ENCODE measurements at regions not wholly inside any gene's neighbourhood (a gene's known extent, or its start where the extent isn't known, plus 50 kb on each side); places are given as distances from the start of the nearest gene placed in this dataset.

- H3K36me3 ChIP-seq (ENCODE audit: control insufficient read depth, insufficient read depth, low read length), result no peaks in the 10 kb centered on the region
- 0% methylated on average over 2 of the region's 2 CpGs for WGBS (ENCODE audit: insufficient coverage, low coverage, missing lambda C conversion rate)
- no peaks in the 10 kb centered on the region for H3K79me2 ChIP-seq (ENCODE audit: control insufficient read depth, insufficient read depth, low read length)
- no peak overlapping the region for H3K9ac ChIP-seq (ENCODE audit: insufficient read depth in 1 of 2, low read depth in 2 of 2, low read length in 2 of 2)
- no peaks in the 10 kb centered on the region for H3K27me3 ChIP-seq (ENCODE audit: control insufficient read depth in 2 of 2, insufficient read depth in 2 of 2, low read length in 2 of 2)
- intact Hi-C loops (cut with micrococcal nuclease), result no loop called here
- no peaks in the 10 kb centered on the region for H3K9me1 ChIP-seq (ENCODE audit: control insufficient read depth, insufficient read depth, low read length)
- no peak overlapping the region for H3K27ac ChIP-seq (ENCODE audit: extremely low read depth, low read depth, low read length)
- H3K4me1 ChIP-seq (replicated peaks in 1 of 2; ENCODE audit: control insufficient read depth in 2 of 2, insufficient read depth in 2 of 2, low read length in 2 of 2), result no peaks in the 10 kb centered on the region
- ChIA-PET CTCF (ENCODE audit: low intra/inter-chr PET ratio) (no interaction called here), POLR2A (no interaction called here)
- no TSS peak for BruUV-seq (replicated peaks)
- DNase-seq (ENCODE audit: extremely low read depth in 1 of 4, low spot score in 3 of 4), result no peak
- H3K4me2 ChIP-seq (ENCODE audit: insufficient read depth, low read length), result no peak overlapping the region
- in situ Hi-C loops (cut with MboI), result no loop called here
- no peaks in the 10 kb centered on the region for H4K20me1 ChIP-seq (replicated peaks; ENCODE audit: control insufficient read depth, insufficient read depth, low read length)
- no peak overlapping the region for H2AFZ ChIP-seq (ENCODE audit: low read depth, low read length)
- no peaks in the 10 kb centered on the region for H3K9me3 ChIP-seq (replicated peaks; ENCODE audit: control insufficient read depth, insufficient read depth, low read depth, low read length)
- ATAC-seq, result no peak
- FAIRE-seq, result no peak
- no peak overlapping the region for H3K4me3 ChIP-seq
- TF ChIP-seq MEF2D (tag; conservative IDR thresholded peaks at IDR 0.05; ENCODE audit: low read depth) (no peak), E2F4 (CRISPR knock-in tag; IDR thresholded peaks at IDR 0.05; ENCODE audit: low read depth) (no peak), ETS2 (tag; IDR thresholded peaks at IDR 0.05; ENCODE audit: borderline replicate concordance, poor library complexity, severe bottlenecking) (no peak), MBD1 (CRISPR knock-in tag; IDR thresholded peaks at IDR 0.05) (no peak), KLF13 (tag; IDR thresholded peaks at IDR 0.05; ENCODE audit: borderline replicate concordance, low read depth) (no peak), ATF4 (CRISPR knock-in tag; IDR thresholded peaks at IDR 0.05) (no peak), SAFB (IDR thresholded peaks at IDR 0.05; ENCODE audit: borderline replicate concordance, low read depth, low read length) (no peak), HNRNPLL (IDR thresholded peaks at IDR 0.05; ENCODE audit: low read depth, low read length, poor library complexity, severe bottlenecking) (no peak), BCOR (IDR thresholded peaks at IDR 0.05) (no peak), ZNF384 (IDR thresholded peaks at IDR 0.05; ENCODE audit: low read depth, low read length) (no peak), BRCA1 (IDR thresholded peaks at IDR 0.05) (no peak), BRCA1 (CRISPR knock-in tag; IDR thresholded peaks at IDR 0.05) (no peak)
- TF ChIP-seq, protein P1, sequence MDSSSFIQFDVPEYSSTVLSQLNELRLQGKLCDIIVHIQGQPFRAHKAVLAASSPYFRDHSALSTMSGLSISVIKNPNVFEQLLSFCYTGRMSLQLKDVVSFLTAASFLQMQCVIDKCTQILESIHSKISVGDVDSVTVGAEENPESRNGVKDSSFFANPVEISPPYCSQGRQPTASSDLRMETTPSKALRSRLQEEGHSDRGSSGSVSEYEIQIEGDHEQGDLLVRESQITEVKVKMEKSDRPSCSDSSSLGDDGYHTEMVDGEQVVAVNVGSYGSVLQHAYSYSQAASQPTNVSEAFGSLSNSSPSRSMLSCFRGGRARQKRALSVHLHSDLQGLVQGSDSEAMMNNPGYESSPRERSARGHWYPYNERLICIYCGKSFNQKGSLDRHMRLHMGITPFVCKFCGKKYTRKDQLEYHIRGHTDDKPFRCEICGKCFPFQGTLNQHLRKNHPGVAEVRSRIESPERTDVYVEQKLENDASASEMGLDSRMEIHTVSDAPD (CRISPR knock-in tag; IDR thresholded peaks at IDR 0.05), result no peak
- TF ChIP-seq, protein P2, sequence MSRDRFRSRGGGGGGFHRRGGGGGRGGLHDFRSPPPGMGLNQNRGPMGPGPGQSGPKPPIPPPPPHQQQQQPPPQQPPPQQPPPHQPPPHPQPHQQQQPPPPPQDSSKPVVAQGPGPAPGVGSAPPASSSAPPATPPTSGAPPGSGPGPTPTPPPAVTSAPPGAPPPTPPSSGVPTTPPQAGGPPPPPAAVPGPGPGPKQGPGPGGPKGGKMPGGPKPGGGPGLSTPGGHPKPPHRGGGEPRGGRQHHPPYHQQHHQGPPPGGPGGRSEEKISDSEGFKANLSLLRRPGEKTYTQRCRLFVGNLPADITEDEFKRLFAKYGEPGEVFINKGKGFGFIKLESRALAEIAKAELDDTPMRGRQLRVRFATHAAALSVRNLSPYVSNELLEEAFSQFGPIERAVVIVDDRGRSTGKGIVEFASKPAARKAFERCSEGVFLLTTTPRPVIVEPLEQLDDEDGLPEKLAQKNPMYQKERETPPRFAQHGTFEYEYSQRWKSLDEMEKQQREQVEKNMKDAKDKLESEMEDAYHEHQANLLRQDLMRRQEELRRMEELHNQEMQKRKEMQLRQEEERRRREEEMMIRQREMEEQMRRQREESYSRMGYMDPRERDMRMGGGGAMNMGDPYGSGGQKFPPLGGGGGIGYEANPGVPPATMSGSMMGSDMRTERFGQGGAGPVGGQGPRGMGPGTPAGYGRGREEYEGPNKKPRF (IDR thresholded peaks at IDR 0.05; ENCODE audit: low read depth, low read length), result no peak
- TF ChIP-seq, protein P3, sequence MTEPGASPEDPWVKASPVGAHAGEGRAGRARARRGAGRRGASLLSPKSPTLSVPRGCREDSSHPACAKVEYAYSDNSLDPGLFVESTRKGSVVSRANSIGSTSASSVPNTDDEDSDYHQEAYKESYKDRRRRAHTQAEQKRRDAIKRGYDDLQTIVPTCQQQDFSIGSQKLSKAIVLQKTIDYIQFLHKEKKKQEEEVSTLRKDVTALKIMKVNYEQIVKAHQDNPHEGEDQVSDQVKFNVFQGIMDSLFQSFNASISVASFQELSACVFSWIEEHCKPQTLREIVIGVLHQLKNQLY (CRISPR knock-in tag; conservative IDR thresholded peaks at IDR 0.05), result no peak
Observed at GRCh38 chr15:61383421-61383820, 154.3 kb upstream of the RORA start.

Measured in K562 (cell line).